GM12872 (cell line): ENCODE measurements at regions not wholly inside any gene's neighbourhood (a gene's known extent, or its start where the extent isn't known, plus 50 kb on each side); places are given as distances from the start of the nearest gene placed in this dataset.

Experiments used
- CTCF ChIP-seq: IDR thresholded peaks from 3 replicates; pipeline ENCODE4 v1.5.1; 2011; ENCODE audit warnings: low read depth, mild to moderate bottlenecking, low read length, moderate library complexity; ENCODE audit not compliant: insufficient read depth

DNA sequence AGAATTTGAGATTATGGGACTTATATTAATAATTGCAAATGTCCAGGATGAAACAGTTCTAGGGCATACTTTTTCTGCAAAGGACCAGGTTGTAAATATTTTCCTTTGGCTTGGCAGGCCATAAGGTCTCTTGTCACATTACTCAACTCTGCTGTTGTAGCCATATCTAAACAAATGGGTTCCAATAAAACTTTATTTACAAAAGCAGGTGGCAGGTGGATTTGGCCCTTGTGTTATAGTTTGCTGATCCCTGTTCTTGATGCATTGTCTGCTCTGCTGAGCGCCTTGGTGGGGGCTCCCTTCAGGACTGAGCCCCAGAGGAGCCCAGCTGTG, 258.5 kb downstream of the FOXD2 start:
- no peak for TF ChIP-seq CTCF

- no peak for TF ChIP-seq CTCF
Observed at GRCh38 chr1:47696737-47697441, 259.0 kb downstream of the FOXD2 start.

- TF ChIP-seq CTCF, result no peak
Observed at GRCh38 chr1:47697616-47698335, 259.9 kb downstream of the FOXD2 start.

DNA sequence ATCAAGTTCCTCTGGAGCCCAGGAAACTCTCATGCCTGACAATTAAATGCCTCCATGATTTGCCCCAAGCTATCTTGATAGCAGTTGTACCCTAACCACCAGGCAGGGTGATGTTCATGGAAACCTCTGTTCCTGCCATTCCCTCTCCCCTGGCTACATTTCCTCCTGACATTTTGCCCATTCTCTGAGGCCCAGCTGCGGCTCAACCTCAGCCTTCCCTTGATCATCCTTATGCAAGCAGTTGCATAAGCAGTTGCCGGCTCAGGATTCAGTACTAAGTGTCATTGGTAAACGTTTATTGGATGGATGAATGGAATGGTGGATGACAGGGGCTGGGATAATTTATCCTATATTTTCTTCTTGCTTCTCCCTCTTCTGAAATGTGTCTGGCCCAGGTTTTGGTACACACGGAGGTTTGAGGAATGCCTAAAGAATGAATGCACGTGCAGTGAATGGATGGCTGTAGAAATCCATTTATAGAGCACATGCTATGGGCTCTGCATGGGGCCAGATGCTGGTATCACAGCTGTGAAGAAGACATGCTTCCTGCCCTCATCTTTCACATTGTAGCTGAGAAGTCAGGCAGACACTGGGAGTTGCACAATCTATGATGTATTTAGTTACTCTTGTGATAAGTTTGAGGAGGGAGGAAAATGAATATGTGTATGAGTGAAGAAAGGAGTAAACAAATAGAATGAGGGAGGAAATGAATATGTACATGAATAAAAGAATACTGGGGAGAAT, 261.8 kb downstream of the FOXD2 start:
- no peak for TF ChIP-seq CTCF

DNA sequence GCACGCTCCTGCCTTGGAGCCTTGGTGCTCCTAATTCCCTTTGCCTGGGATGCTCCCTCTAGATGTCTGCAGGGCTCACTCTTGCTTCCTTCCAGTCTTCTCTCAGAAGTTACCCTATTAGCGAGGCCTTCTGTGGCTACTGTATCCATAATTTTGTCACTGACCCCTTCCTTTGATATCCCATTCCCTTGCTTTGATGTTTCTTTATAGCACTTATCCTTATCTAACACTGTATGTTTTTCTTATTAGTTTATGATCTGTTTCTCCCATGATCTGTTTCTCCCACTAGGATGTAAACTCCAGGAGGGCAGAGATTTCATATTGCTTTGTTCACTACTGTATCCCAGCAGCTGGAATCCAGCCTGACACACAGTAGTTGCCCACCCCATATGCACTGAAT, 263.4 kb downstream of the FOXD2 start:
- TF ChIP-seq CTCF, result no peak

DNA sequence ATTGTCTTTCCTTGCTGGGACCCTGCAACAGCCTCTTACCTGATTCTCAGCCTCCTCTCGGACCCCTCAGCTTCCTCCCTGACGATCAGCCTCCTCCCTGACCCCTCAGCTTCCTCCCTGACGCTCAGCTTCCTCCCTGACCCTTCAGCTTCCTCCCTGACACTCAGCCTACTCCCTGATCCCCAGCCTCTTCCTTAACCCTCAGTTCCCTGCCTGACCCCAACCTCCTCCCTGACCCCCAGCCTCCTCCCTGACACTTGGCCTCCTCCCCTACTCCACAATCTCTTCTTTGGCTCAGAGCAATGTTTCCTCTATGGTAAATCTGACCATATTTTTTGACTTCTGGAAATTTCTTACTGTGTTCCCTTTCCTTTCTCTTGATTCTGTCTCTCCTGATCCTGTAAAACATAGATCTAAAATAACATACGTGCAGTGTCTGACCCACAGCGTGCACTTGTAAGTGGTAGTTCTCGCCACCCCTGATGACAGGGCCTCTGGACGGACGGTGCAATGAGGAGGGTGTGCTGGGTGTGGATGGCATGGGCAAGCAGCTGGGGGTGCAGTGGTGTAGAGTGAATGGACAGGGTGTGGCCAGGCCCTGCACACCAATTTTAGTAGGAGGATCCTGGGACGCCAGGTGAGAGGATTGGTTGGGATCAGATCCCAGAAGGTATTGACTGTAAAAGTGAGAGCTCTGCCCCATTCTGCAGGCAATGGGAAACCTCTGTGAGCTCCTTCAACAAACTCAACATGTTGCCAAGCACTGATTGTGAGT, 264.1 kb downstream of the FOXD2 start:
- TF ChIP-seq CTCF, result no peak
